ENCODE measurements at regions not wholly inside any gene's neighbourhood (a gene's known extent, or its start where the extent isn't known, plus 50 kb on each side); places are given as distances from the start of the nearest gene placed in this dataset.

- TF ChIP-seq CTCF (IDR thresholded peaks at IDR 0.05) = no peak
- no peak for TF ChIP-seq POLR2A (IDR thresholded peaks at IDR 0.05)
These were observed 255.5 kb downstream of the ETAA1 start for GRCh38 chr2:67652679-67653078.

Measured in sigmoid colon (tissue), 3 donors.